H1 (cell line): ENCODE measurements at regions not wholly inside any gene's neighbourhood (a gene's known extent, or its start where the extent isn't known, plus 50 kb on each side); places are given as distances from the start of the nearest gene placed in this dataset.

Experiments used
- JUND ChIP-seq: IDR thresholded peaks from 2 replicates; pipeline ENCODE4 v1.6.1; 2011; ENCODE audit warnings: mild to moderate bottlenecking, improper control_type of control experiment, low read length
- KDM4A ChIP-seq: IDR thresholded peaks from one replicate; pipeline ENCODE4 v1.7.1; 2012; ENCODE audit warnings: low read depth, mild to moderate bottlenecking, moderate library complexity, low read length, inconsistent platforms; ENCODE audit not compliant: severe bottlenecking
- POLR2A ChIP-seq, 2 experiments: IDR thresholded peaks; 1 replicate in 1 of 2; 2 replicates in 1 of 2; pipeline ENCODE4 v1.6.1; 2011; ENCODE audit warnings: low read depth in 2 of 2, low read length in 2 of 2, mild to moderate bottlenecking in 2 of 2; ENCODE audit errors: control extremely low read depth in 1 of 2
- RBBP5 ChIP-seq: IDR thresholded peaks from 2 replicates; pipeline ENCODE4 v1.7.1; 2012; ENCODE audit warnings: low read depth, mild to moderate bottlenecking, inconsistent platforms, low read length, moderate library complexity, borderline replicate concordance
- SUZ12 ChIP-seq: fragments of 200-600 bp; sonication (generic); IDR thresholded peaks from 2 replicates; pipeline ENCODE4 v1.6.1; 2012; ENCODE audit warnings: mild to moderate bottlenecking, inconsistent platforms, low read length, moderate library complexity, mixed read lengths
- TF ChIP-seq, protein P1 (sequence below): IDR thresholded peaks from 2 replicates; pipeline ENCODE4 v1.6.1; 2012; ENCODE audit warnings: inconsistent platforms
- TF ChIP-seq, protein P2 (sequence below), 3 experiments: IDR thresholded peaks; 1 replicate in 2 of 3; 2 replicates in 1 of 3; pipeline versions ENCODE4 v1.5.1 to v1.6.1; 2011; ENCODE audit warnings: low read length in 3 of 3, mild to moderate bottlenecking in 3 of 3, inconsistent platforms in 2 of 3, low read depth in 1 of 3, moderate library complexity in 1 of 3; ENCODE audit not compliant: insufficient read depth in 1 of 3; ENCODE audit errors: control extremely low read depth in 1 of 3

DNA sequence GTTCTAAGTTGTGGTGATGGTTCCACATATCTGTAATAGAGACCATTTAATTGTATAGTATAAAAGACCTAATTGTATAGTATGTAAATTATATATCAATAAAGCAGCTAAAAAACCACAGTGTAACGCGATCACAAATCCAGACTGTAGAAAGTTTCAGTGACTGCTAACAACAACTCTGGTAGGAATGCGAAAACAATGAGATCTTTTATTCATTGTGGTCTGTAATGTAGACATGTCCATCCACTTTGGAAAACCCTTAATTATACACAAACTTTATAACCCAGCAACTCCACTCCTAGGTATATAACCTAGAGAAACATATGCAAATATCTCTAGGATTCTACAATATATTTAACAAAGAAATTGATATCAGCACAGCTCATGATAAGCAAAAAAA is 549.5 kb downstream of the SLITRK1 start:
- TF ChIP-seq, protein P1, sequence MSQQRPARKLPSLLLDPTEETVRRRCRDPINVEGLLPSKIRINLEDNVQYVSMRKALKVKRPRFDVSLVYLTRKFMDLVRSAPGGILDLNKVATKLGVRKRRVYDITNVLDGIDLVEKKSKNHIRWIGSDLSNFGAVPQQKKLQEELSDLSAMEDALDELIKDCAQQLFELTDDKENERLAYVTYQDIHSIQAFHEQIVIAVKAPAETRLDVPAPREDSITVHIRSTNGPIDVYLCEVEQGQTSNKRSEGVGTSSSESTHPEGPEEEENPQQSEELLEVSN, result no peak
- TF ChIP-seq, protein P2, sequence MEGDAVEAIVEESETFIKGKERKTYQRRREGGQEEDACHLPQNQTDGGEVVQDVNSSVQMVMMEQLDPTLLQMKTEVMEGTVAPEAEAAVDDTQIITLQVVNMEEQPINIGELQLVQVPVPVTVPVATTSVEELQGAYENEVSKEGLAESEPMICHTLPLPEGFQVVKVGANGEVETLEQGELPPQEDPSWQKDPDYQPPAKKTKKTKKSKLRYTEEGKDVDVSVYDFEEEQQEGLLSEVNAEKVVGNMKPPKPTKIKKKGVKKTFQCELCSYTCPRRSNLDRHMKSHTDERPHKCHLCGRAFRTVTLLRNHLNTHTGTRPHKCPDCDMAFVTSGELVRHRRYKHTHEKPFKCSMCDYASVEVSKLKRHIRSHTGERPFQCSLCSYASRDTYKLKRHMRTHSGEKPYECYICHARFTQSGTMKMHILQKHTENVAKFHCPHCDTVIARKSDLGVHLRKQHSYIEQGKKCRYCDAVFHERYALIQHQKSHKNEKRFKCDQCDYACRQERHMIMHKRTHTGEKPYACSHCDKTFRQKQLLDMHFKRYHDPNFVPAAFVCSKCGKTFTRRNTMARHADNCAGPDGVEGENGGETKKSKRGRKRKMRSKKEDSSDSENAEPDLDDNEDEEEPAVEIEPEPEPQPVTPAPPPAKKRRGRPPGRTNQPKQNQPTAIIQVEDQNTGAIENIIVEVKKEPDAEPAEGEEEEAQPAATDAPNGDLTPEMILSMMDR (IDR thresholded peaks at IDR 0.05; ENCODE audit: control extremely low read depth in 1 of 3, insufficient read depth in 1 of 3, low read depth in 1 of 3, low read length in 3 of 3), result no peak
- TF ChIP-seq JUND (no peak), POLR2A (IDR thresholded peaks at IDR 0.05; ENCODE audit: control extremely low read depth in 1 of 2, low read depth in 2 of 2, low read length in 2 of 2) (no peak), SUZ12 (no peak), RBBP5 (no peak), KDM4A (no peak)
